HFF-Myc (cell line): ENCODE measurements at regions not wholly inside any gene's neighbourhood (a gene's known extent, or its start where the extent isn't known, plus 50 kb on each side); places are given as distances from the start of the nearest gene placed in this dataset.

ENCODE experiments used
- DNase-seq: peaks from one replicate; pipeline ENCODE4 v3.0.0-alpha.2; 2011; ENCODE audit warnings: low read depth; ENCODE audit errors: extremely low read depth
- H3K4me3 ChIP-seq: replicated peaks from 2 replicates; pipeline ENCODE4 v1.5.1; 2011; ENCODE audit warnings: low read depth, mild to moderate bottlenecking, control low read depth, low read length
- TF ChIP-seq, protein P1 (sequence below): IDR thresholded peaks from 2 replicates; pipeline ENCODE4 v1.5.1; 2012; ENCODE audit warnings: mild to moderate bottlenecking, low read depth, low read length, control low read depth; ENCODE audit errors: missing control alignments

DNA sequence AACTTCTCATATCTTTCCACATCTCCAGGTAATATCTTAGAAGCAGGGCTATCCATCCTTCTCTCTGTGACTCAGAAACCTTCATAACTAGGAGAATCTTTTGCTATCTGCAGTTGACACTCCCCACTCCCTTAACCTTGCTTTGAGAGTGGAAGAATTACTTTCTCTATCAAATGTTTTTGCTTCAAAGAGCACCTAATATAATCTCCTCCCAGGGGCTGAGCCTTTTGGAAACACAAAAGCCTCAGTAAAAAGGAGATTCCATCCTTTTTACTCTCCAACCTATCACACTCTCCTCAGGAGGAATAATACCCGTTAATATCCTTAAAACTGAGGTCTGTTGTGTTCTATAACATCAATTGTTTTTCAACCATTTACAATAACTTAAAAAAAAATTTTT, 94.9 kb upstream of the DNAJC10 start:
- DNase-seq: no peak
- H3K4me3 ChIP-seq: no peak overlapping the region
- TF ChIP-seq, protein P1, sequence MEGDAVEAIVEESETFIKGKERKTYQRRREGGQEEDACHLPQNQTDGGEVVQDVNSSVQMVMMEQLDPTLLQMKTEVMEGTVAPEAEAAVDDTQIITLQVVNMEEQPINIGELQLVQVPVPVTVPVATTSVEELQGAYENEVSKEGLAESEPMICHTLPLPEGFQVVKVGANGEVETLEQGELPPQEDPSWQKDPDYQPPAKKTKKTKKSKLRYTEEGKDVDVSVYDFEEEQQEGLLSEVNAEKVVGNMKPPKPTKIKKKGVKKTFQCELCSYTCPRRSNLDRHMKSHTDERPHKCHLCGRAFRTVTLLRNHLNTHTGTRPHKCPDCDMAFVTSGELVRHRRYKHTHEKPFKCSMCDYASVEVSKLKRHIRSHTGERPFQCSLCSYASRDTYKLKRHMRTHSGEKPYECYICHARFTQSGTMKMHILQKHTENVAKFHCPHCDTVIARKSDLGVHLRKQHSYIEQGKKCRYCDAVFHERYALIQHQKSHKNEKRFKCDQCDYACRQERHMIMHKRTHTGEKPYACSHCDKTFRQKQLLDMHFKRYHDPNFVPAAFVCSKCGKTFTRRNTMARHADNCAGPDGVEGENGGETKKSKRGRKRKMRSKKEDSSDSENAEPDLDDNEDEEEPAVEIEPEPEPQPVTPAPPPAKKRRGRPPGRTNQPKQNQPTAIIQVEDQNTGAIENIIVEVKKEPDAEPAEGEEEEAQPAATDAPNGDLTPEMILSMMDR: no peak

DNA sequence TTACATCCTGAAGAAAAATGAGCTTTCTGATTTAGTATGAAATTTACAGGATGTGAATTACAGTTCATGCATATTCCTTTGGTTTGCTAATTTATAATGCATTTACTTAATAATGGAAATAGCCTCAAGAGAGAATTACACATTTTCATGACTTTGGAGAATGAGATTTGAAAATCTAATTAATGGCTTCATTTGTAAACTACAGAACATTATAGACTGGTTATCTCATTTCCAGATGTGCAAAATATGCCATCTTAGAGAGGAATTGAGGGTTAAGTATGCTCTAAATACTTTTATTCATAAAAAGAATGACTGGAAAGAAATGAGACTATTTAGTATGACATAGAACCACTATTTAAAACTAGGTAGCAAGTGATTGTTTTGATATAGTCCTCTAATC, 94.2 kb upstream of the DNAJC10 start:
- DNase-seq: no peak
- no peak overlapping the region for H3K4me3 ChIP-seq
- TF ChIP-seq, protein P1: no peak

DNA sequence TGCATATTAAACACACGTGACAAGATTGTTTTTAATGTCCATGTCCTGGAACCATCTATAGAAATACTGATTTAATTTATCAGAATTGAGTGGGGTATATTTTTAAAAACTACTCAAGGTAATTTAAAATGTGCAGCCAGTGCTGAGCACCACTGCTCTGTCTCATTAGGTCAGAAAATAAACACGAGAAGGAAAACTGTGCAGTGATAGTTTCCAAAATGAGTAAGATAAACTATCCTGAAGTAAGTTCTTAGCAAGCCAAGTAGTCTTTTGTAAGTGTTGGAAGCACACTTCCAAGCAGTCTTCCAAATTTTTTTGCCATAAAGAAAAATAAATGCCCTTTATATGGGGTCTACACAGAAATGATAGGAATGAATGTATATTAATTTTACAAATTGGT, 93.8 kb upstream of the DNAJC10 start:
- H3K4me3 ChIP-seq: no peak overlapping the region
- DNase-seq: no peak
- TF ChIP-seq, protein P1: no peak

DNA sequence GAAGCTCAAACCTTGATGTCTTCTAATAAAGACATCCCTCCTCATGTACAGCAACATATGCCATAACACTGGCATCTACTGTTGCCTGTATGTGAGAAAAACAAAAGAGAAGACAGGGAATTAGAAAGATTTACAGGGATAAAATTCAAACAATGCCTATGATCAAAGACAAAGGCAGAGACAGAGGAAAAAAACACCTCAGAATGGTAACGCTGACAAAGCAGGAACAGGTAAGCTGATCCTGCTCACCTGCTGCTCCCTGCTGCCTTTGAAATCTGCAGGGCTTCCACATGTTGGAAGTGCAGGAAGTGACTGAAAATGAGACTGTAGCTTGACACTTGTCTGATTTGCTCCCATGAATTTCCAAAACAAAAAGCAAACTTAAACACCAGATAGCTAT, 90.2 kb upstream of the DNAJC10 start:
- no peak for DNase-seq
- no peak overlapping the region for H3K4me3 ChIP-seq
- TF ChIP-seq, protein P1: no peak

DNA sequence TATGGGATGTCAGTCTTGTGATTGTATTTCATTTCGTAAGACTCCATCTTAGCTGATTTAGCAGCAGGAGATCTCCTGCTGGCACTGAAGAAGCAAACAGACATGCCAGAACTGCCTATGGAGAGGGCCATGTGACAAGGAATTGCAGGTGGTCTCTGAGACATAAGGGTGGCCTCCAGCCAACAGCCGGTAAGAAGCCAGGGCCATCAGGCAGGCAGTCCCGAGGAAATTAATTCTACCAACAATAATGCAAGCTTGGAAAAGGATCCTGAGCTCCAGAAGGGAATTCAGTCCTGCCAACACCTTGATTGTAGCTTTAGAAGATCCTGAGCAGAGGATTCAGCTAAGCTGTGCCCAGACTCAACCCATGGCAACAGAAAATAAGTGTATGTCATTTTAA, 87.1 kb upstream of the DNAJC10 start:
- no peak overlapping the region for H3K4me3 ChIP-seq
- no peak for DNase-seq
- TF ChIP-seq, protein P1: no peak

DNA sequence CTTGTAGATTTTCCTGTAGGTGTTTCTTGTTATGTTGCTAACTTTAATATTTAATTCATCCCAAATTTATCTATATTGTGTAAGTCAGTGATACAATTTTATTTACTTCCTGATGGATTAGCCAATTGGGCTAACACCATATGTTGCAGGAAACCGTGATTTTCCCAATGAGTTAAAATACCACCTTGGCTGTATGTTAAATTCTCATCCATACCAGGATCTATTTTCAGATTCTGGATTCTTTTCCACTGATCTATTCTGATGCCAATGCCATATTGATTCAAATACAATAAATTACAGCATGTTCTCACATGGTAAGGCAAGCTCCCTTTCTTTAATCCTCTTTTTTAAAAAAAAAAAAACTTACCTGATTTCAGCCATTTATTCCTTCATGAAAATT, 85.8 kb upstream of the DNAJC10 start:
- TF ChIP-seq, protein P1: no peak
- no peak overlapping the region for H3K4me3 ChIP-seq
- DNase-seq: no peak

DNA sequence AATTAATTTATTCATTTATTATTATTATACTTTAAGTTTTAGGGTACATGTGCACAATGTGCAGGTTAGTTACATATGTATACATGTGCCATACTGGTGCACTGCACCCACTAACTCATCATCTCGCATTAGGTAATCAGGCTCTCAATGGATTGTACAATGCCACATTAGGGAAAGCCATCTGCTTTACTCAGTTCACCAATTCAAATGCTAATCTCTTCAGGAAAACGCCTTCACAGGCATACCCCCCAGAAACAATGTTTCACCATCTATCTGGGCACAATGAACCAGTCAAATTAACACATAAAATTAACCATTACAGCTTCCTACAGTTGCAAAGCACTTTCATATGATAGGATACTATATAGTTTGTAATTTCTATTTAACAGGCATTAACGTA, 84.8 kb upstream of the DNAJC10 start:
- no peak overlapping the region for H3K4me3 ChIP-seq
- DNase-seq: no peak
- TF ChIP-seq, protein P1: no peak
